Nephron progenitor cell (in vitro differentiated cells): ENCODE measurements at regions not wholly inside any gene's neighbourhood (a gene's known extent, or its start where the extent isn't known, plus 50 kb on each side); places are given as distances from the start of the nearest gene placed in this dataset.
"Not testable (repeated sequence)": the region's sequence is repeated elsewhere in the genome, so short reads cannot be mapped to it uniquely, and the experiment has no call there.

ENCODE experiments used
- DNase-seq: peaks from one replicate; pipeline ENCODE4 v3.0.0; 2021
- H3K27ac Mint-ChIP-seq: 2 replicates; pipeline ENCODE4 v1.8.0; 2021; ENCODE audit warnings: mild to moderate bottlenecking, moderate library complexity, mixed read lengths
- H3K27me3 Mint-ChIP-seq: 2 replicates; pipeline ENCODE4 v1.8.0; 2021; ENCODE audit warnings: mild to moderate bottlenecking, low read depth, mixed read lengths; ENCODE audit not compliant: poor library complexity
- H3K36me3 Mint-ChIP-seq: 2 replicates; pipeline ENCODE4 v1.8.0; 2021; ENCODE audit warnings: low read depth, mixed read lengths
- H3K4me1 Mint-ChIP-seq: 2 replicates; pipeline ENCODE4 v1.8.0; 2021; ENCODE audit warnings: mixed read lengths
- H3K4me3 Mint-ChIP-seq: 2 replicates; pipeline ENCODE4 v1.8.0; 2021; ENCODE audit warnings: mild to moderate bottlenecking, moderate library complexity, mixed read lengths
- H3K9me3 Mint-ChIP-seq: 2 replicates; pipeline ENCODE4 v1.8.0; 2021; ENCODE audit warnings: mild to moderate bottlenecking, moderate library complexity, mixed read lengths

- H3K27me3 Mint-ChIP-seq, result not testable (repeated sequence)
- peaks cover 94% of the 10 kb centered on the region for H3K9me3 Mint-ChIP-seq
Measured at GRCh38 chr21:10348150-10348549, 173.2 kb upstream of the TPTE start.

GRCh38 chr21:10354851-10355578, 166.4 kb upstream of the TPTE start:
- H3K27me3 Mint-ChIP-seq, result not testable (repeated sequence)
- peaks cover 95% of the 10 kb centered on the region for H3K9me3 Mint-ChIP-seq

More at GRCh38 chr21:10348150-10348549, 173.2 kb upstream of the TPTE start:
- H3K4me3 Mint-ChIP-seq, DNase-seq, H3K27ac Mint-ChIP-seq, H3K4me1 Mint-ChIP-seq: not testable (repeated sequence)
- peaks cover 15% of the 10 kb centered on the region for H3K36me3 Mint-ChIP-seq

DNA sequence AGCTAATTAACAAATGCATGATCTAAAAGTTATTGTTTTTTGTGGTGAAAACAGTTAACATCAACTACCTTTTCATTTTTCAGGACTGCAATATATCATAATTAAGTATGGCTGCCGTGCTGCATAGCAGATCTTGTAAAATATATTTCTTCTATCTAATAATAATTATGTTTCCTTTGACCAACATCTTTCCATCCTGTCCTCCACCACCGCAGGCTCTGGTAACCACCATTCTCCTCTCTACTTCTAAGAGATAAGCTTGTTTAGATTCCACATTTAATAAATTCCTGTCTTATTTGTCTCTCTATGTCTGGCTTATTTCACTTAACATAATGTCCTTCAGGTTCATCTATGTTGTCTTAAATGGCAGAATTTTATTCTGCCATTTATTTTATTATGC, 162.3 kb upstream of the TPTE start:
- not testable (repeated sequence) for DNase-seq, H3K27me3 Mint-ChIP-seq

More at GRCh38 chr21:10354851-10355578, 166.4 kb upstream of the TPTE start:
- not testable (repeated sequence) for DNase-seq, H3K4me3 Mint-ChIP-seq, H3K36me3 Mint-ChIP-seq, H3K27ac Mint-ChIP-seq, H3K4me1 Mint-ChIP-seq

GRCh38 chr21:10359911-10360310, 161.5 kb upstream of the TPTE start:
- H3K4me3 Mint-ChIP-seq, H3K27ac Mint-ChIP-seq, DNase-seq, H3K4me1 Mint-ChIP-seq, H3K36me3 Mint-ChIP-seq, H3K27me3 Mint-ChIP-seq: not testable (repeated sequence)
- H3K9me3 Mint-ChIP-seq, result peaks cover 82% of the 10 kb centered on the region

More for the DNA sequence above, 162.3 kb upstream of the TPTE start:
- peaks cover 90% of the 10 kb centered on the region for H3K9me3 Mint-ChIP-seq
- not testable (repeated sequence) for H3K27ac Mint-ChIP-seq, H3K4me1 Mint-ChIP-seq, H3K36me3 Mint-ChIP-seq, H3K4me3 Mint-ChIP-seq

- H3K4me3 Mint-ChIP-seq, H3K4me1 Mint-ChIP-seq, DNase-seq, H3K27me3 Mint-ChIP-seq, H3K36me3 Mint-ChIP-seq, H3K27ac Mint-ChIP-seq: not testable (repeated sequence)
- peaks cover 69% of the 10 kb centered on the region for H3K9me3 Mint-ChIP-seq
Measured at GRCh38 chr21:10361214-10361736, 160.1 kb upstream of the TPTE start.

- not testable (repeated sequence) for H3K36me3 Mint-ChIP-seq, DNase-seq, H3K27me3 Mint-ChIP-seq, H3K4me1 Mint-ChIP-seq, H3K4me3 Mint-ChIP-seq, H3K27ac Mint-ChIP-seq
- peaks cover 55% of the 10 kb centered on the region for H3K9me3 Mint-ChIP-seq
Measured at GRCh38 chr21:10362816-10363215, 158.6 kb upstream of the TPTE start.

DNA sequence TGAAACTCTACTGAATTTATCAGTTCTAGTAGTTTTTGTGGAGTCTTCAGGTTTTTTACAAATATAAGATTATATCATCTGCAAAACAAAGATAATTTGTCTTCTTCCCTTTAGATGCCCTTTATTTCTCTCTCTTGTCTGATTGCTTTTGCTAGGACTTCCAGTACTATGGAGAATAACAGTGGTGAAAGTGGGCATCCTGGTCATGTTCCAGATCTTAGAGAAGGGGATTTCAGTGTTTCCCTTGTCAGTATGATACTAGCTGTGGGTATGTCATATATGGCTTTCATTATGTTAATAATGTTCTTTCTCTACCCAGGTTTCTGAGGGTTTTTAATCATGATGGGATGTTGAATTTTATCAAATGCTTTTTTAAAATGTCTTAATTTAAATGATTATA, 158.1 kb upstream of the TPTE start:
- H3K27me3 Mint-ChIP-seq, DNase-seq, H3K36me3 Mint-ChIP-seq, H3K4me1 Mint-ChIP-seq, H3K27ac Mint-ChIP-seq, H3K4me3 Mint-ChIP-seq: not testable (repeated sequence)
- H3K9me3 Mint-ChIP-seq, result peaks cover 51% of the 10 kb centered on the region

GRCh38 chr21:10366210-10366609, 155.2 kb upstream of the TPTE start:
- not testable (repeated sequence) for H3K4me1 Mint-ChIP-seq, H3K27ac Mint-ChIP-seq, H3K4me3 Mint-ChIP-seq, H3K27me3 Mint-ChIP-seq, H3K36me3 Mint-ChIP-seq, DNase-seq
- H3K9me3 Mint-ChIP-seq, result peaks cover 30% of the 10 kb centered on the region

- not testable (repeated sequence) for H3K4me1 Mint-ChIP-seq, H3K27me3 Mint-ChIP-seq, H3K36me3 Mint-ChIP-seq, H3K4me3 Mint-ChIP-seq, H3K27ac Mint-ChIP-seq, DNase-seq
- peaks cover 24% of the 10 kb centered on the region for H3K9me3 Mint-ChIP-seq
Measured at GRCh38 chr21:10367586-10367985, 153.8 kb upstream of the TPTE start.

GRCh38 chr21:10368323-10368798, 153.0 kb upstream of the TPTE start:
- H3K27ac Mint-ChIP-seq, H3K36me3 Mint-ChIP-seq, H3K4me1 Mint-ChIP-seq, DNase-seq, H3K27me3 Mint-ChIP-seq, H3K4me3 Mint-ChIP-seq: not testable (repeated sequence)
- peaks cover 22% of the 10 kb centered on the region for H3K9me3 Mint-ChIP-seq

- not testable (repeated sequence) for H3K4me3 Mint-ChIP-seq, H3K4me1 Mint-ChIP-seq, H3K27ac Mint-ChIP-seq, DNase-seq, H3K36me3 Mint-ChIP-seq, H3K27me3 Mint-ChIP-seq
- H3K9me3 Mint-ChIP-seq, result peaks cover 17% of the 10 kb centered on the region
Measured at GRCh38 chr21:10369289-10369688, 152.1 kb upstream of the TPTE start.

DNA sequence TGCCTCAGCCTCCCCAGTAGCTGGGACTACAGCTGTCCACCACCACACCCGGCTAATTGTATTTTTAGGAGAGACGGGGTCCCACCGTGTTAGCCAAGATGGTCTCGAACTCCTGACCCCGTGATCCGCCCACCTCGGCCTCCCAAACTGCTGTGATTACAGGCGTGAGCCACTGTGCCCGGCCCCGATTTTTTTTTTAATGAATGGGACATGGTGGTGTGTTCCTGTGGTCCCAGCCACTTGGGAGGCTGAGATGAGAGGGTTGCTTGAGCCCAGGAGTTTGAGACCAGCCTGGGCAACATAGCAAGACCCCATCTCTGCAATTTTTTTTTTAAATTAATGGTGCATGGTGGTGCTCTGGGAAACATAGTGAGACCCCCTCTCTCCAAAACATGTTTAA, 143.6 kb upstream of the TPTE start:
- not testable (repeated sequence) for H3K27me3 Mint-ChIP-seq, H3K27ac Mint-ChIP-seq, DNase-seq, H3K9me3 Mint-ChIP-seq, H3K4me3 Mint-ChIP-seq, H3K4me1 Mint-ChIP-seq, H3K36me3 Mint-ChIP-seq

- not testable (repeated sequence) for H3K36me3 Mint-ChIP-seq, DNase-seq, H3K4me1 Mint-ChIP-seq, H3K9me3 Mint-ChIP-seq, H3K27ac Mint-ChIP-seq, H3K4me3 Mint-ChIP-seq, H3K27me3 Mint-ChIP-seq
Measured at GRCh38 chr21:10379816-10380215, 141.6 kb upstream of the TPTE start.

DNA sequence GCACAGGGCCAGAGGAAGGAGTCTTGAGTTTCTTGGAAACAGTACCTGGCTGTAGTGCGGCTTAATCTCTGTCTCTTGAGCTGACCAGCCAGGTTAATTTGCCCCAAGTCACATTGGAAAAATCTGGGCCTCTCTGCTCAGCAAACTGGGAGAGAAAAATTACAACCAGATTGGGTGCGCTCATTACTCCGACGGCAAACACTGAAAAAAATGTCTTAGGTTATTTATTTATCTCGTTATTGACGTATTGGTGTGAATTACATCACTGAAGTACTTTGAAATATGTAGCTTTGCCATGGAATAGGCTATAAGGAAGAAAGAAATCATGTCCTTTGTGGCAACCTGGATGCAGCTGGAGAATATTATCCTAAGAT, 139.7 kb upstream of the TPTE start:
- not testable (repeated sequence) for DNase-seq, H3K4me3 Mint-ChIP-seq, H3K27ac Mint-ChIP-seq, H3K27me3 Mint-ChIP-seq, H3K4me1 Mint-ChIP-seq, H3K9me3 Mint-ChIP-seq, H3K36me3 Mint-ChIP-seq

GRCh38 chr21:10382135-10382534, 139.2 kb upstream of the TPTE start:
- DNase-seq, result not testable (repeated sequence)

More at GRCh38 chr21:10382135-10382534, 139.2 kb upstream of the TPTE start:
- H3K9me3 Mint-ChIP-seq, H3K27ac Mint-ChIP-seq, H3K4me1 Mint-ChIP-seq, H3K27me3 Mint-ChIP-seq, H3K36me3 Mint-ChIP-seq, H3K4me3 Mint-ChIP-seq: not testable (repeated sequence)
